Activated CD4-positive, alpha-beta T cell treated with anti-CD3 and anti-CD28 coated beads for 48 hours (primary cell): ENCODE measurements at regions not wholly inside any gene's neighbourhood (a gene's known extent, or its start where the extent isn't known, plus 50 kb on each side); places are given as distances from the start of the nearest gene placed in this dataset.

Source experiments
- DNase-seq: peaks from one replicate; pipeline ENCODE4 v3.0.0-alpha.2; 2020

DNA sequence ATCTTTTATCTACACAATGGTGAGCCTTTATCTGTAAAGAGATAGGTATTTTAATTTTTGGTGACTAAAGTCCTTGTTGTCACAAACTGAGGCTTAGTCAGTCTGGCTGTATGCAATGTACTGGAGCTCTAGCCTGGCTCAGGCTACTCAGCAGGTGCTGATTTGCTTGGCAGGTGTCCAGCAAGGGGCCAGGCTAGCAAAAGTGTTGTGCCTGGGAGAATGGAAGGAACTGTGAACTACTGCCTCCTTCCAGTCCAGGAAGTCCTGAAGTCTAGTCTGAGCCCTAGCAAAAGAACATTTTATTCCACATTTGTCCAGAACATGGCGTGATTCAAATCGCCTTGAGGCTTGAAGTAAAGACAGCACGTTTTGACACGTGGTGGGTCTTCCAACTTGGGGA, 260.5 kb downstream of the CCDC85A start:
- DNase-seq, result no peak

DNA sequence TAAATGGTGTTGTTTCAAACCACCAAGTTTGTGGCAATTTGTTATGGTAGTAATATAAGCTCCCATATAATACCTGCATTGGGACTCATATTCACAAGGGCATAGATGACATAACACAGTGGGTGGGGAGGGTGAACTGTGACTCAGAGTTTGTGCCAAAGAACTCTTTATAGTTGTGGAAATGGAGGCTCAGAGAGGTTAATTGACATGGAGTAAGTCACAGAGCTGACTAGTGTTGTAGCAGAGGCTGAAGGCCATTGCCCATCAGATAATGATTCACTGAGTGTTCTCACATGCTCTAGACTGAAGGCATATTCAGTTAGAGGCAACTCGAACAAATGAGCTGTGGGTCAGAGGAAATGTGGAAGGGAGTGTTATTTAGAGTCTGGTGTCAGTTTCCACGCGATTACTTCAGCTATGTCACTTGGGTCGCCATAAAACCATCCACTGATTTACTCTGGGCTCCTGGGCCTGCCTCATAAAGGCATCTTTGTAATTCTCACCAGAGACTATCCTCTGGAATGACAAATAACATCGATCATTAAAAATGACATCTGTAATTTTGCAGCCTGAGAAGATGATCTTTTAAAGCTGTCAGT, 264.7 kb downstream of the CCDC85A start:
- DNase-seq, result no peak

DNA sequence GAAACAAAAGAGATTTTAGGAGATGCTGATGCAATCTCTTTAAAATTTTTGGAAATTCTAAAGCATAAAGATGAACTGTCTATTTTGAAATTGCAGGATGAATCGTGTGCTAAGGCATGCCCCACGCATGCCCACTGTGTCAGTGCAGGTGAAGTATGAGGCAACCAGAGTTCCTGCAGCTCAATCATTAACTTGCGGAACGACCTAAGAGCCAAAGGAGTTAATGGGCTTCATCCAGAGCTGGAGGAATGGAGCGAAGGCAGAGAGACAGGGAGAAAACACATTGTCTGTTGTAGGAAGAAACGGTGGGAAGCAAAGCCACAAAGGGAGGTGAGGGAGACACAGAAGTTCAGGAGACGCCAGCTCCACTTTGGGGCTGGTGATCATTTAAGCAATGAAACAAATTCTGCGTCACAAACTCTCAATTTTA, 265.2 kb downstream of the CCDC85A start:
- DNase-seq, result no peak

GRCh38 chr2:56449449-56449860, 265.7 kb downstream of the CCDC85A start:
- no peak for DNase-seq

DNA sequence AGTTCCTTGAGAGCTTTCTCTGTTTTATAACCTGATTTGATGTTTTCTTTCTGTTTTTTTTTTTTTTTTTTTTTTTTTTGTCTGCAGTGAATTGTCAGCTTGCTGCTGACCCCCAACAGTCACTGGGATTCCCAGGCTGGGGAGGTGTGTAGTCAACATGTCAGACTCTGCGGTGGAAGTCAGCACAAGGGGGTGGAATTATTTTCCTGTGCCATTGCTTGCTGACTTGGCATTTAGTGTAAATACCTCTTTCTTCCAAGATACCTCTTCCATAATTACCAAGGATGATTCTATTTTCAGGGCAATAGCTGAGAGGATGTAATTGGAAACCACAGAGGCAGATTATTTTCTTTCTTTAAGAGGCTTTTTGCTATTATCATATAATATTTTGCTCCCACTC, 266.3 kb downstream of the CCDC85A start:
- no peak for DNase-seq

GRCh38 chr2:56450772-56451171, 267.0 kb downstream of the CCDC85A start:
- no peak for DNase-seq

GRCh38 chr2:56455642-56456041, 271.9 kb downstream of the CCDC85A start:
- DNase-seq, result no peak

- no peak for DNase-seq
Observed at GRCh38 chr2:56456791-56457190, 273.0 kb downstream of the CCDC85A start.

- DNase-seq, result no peak
Observed at GRCh38 chr2:56460508-56460907, 276.7 kb downstream of the CCDC85A start.

DNA sequence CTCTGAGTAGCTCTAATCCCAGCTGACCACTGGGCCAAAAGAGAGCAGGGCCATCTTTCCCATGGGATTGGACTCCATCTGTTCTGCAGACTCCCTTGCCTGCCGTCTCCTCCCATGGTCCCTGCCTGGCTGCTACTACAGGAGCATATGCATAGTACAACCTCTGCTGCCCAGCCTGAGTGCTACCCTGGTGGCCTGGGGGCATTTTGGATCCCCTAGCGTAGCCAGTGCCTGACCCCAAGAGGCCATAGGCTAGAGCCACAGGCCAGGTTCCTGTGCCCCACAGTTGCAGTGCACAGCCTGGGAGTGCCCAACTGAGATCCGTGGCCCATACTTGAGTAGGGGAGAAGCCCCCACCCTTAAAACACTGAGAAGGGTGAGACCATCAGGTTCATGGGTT, 280.3 kb downstream of the CCDC85A start:
- DNase-seq, result no peak

- DNase-seq, result no peak
Observed at GRCh38 chr2:56464613-56465012, 280.8 kb downstream of the CCDC85A start.

- DNase-seq, result no peak
Observed at GRCh38 chr2:56465491-56465890, 281.7 kb downstream of the CCDC85A start.

- no peak for DNase-seq
Observed at GRCh38 chr2:56473524-56473923, 289.7 kb downstream of the CCDC85A start.

DNA sequence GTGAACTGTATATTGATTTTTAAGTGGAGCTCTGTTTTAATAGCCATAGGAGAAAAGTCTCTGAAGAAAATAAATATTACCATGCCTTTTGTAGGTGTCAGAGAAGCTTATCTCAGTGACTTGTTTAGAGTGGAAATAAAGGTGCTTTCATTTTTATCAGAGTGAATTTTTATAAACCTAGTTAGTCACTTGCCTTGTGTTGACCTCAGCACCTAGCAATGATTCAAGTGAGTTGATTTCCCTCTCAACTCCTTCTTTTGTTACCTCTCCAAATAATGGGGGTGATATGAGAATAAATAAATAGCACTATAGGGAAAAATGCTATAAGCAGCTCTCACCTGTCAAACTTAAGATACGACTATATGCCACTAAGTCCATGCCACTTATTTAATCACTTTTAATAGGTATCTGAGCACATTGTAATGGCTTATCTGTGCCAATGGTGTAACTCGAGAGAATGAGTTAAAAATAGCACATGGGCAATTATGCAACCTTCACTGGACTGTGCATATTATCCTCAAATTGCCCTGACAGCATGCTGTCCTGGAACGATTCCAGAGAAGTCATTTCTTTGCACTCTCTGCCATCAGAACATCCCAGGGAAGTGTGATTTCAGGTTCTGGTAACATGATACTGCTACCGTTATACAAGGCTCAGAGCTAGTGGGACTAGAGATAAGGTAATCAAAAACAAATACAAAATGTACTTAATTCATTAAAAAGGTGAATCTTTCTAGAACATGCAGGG, 290.8 kb downstream of the CCDC85A start:
- DNase-seq, result no peak

DNA sequence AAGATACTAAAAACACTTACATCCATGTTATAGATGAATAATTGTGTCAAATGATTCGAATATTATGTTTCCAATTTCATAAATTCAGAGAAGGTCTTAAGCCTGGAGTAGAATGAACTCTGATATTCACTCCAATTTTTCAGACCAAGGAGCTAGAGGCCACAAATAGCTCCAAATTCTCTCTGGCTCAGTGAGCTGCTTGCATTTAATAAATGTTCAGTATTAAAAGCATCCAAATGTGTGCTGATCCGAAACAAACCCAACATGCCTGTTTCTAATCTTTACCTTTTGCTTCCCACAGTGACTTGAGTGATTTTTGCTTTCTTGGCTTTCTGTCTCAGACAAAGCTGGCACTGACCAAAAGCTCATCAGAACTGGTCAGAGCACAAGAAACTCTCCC, 291.4 kb downstream of the CCDC85A start:
- no peak for DNase-seq

DNA sequence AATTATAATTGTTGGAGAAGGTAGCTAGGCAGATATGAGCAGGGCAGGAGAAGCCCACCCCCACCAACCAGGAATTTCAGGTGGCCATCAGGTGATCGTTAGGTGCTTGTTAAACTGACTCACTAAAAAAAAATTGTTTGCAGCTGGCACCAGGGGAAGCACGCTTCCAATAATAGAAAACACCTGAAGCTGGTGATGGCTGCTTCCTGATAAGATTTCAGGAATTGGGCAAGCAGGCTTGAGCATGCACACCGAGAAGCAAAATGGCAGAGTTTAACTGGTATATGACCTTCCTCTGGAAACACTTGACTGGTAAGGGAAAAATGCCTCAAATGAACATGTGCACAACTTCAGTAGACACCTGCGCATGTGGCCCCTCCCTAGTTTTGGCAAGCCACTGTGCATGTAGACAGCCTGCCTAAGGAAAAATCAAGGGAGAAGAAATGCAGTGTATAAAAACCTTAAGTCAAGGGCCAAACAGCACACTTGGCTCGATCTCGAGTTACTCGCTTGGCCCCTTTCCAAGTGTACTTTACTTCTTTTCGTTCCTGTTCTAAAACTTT, 292.8 kb downstream of the CCDC85A start:
- no peak for DNase-seq

DNA sequence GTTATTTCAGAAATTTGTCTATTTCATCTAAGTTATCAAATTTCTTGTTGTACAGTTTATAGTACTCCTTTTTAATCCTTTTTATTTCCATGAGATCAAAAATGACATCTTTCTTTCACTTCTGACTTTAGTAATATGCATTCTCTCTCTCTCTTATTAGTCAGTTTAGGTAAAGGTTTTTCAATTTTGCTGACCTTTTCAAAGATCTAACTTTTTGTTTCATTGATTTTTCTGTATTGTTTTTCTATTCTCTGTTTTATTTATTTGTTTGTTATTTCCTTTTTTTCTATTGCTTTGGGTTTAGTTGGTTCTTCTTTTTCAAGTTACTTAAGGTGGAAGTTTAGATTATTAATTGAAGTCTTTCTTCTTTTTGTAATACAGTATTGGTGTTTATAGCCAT, 294.2 kb downstream of the CCDC85A start:
- no peak for DNase-seq

GRCh38 chr2:56483081-56483480, 299.3 kb downstream of the CCDC85A start:
- no peak for DNase-seq

GRCh38 chr2:56484906-56485305, 301.1 kb downstream of the CCDC85A start:
- DNase-seq, result no peak

DNA sequence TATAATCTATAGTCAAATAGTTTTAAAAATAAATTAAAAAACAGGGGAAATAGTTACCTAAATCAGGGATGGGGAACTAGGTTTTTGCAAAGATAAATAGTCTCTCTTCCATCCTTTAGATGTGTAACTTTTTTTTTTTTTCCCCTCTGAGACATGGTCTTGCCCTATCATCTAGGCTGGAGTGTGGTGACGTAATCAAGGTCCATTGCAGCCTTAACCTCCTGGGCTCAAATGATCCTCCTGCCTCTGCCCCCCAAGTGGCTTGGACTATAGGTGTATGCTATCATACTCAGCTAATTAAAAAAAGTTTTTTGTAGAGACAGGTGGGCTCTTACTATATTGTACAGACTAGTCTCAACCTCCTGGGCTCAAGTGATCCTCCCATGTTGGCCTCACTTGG, 316.5 kb downstream of the CCDC85A start:
- DNase-seq, result no peak

- no peak for DNase-seq
Observed at GRCh38 chr2:56502616-56503015, 318.8 kb downstream of the CCDC85A start.

DNA sequence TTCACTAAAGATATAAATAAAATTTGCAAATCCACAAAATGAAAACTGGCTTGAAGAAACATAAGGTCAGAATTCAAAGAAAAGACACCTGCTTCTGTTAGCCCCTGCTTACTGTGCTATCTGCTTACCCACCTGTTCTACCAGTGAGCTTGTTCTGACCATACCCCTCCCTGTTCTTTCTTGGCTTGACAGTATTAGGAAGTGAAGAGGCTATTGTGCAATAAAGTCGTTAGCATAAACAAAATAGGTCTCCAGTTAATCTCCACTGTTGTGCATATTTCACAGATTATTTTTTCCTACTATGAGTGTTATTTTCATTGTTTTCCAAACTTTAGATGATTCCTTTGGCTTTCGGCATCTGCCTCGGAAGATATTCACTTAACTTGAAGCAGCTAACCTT, 322.1 kb downstream of the CCDC85A start:
- no peak for DNase-seq

DNA sequence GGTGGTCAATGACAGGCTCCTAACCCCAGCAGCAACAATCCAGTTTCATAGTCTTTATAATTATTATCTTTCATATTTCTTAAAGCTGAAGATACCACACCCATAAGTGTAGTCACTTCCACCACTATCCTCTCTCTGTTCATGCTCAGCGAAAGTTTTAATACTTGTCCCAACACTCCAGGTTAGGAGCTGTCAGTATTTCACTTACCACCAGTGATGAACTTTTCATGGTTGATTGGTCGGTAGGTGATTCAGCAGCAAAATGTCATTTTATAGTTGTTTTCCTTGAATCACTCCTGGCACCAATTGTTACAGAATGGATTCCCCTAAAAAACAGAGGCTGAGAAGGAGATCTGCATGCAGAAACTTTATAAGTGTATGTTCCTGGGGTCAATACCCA, 324.9 kb downstream of the CCDC85A start:
- no peak for DNase-seq

- DNase-seq, result no peak
Observed at GRCh38 chr2:56510610-56511009, 326.8 kb downstream of the CCDC85A start.

DNA sequence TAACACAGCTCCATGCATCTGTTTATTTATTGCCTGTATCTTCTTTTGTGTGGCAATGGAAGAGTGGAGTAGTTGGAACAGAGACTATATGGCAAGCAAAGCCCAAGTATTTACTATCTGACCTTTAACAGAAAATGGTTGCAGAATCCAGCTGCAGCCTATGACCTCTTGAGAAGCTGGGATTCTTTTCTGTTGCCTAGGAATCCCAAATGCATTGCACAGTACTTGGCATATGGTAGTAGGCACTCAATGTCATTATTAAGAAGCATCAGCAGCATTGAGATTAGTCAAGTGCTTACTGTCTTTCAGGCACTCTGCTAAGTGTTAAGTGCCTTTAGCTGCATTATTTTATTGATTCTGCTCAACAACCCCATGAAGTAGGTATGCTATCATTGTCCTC, 331.6 kb downstream of the CCDC85A start:
- no peak for DNase-seq
